Gastrocnemius medialis (tissue), 4 donors: ENCODE measurements at regions not wholly inside any gene's neighbourhood (a gene's known extent, or its start where the extent isn't known, plus 50 kb on each side); places are given as distances from the start of the nearest gene placed in this dataset.
"Not testable (repeated sequence)": the region's sequence is repeated elsewhere in the genome, so short reads cannot be mapped to it uniquely, and the experiment has no call there.

Experiments
- ATAC-seq, 2 donors: fragments of 150-250 bp; one replicate each; pipeline ENCODE4 v1.9.1; 2016
- DNase-seq, 2 donors: peaks; one replicate each; pipeline ENCODE4 v3.0.0-alpha.2; 2019
- H3K27ac ChIP-seq, 4 donors: fragments of 200-600 bp; sonication (generic); 1 replicate in 1 of 4; 2 replicates in 3 of 4; pipeline ENCODE4 v1.5.1; 2016 to 2018; ENCODE audit warnings: mild to moderate bottlenecking in 2 of 4, moderate library complexity in 1 of 4
- H3K27me3 ChIP-seq, 3 donors: fragments of 200-600 bp; sonication (generic) in 2 of 3; 1 replicate in 1 of 3; 2 replicates in 2 of 3; pipeline versions ENCODE4 v1.5.1 to v1.6.0; 2016 to 2019; ENCODE audit warnings: mild to moderate bottlenecking in 1 of 3, moderate library complexity in 1 of 3
- H3K36me3 ChIP-seq, 2 donors: fragments of 200-600 bp; sonication (generic) in 1 of 2; one replicate each; pipeline ENCODE4 v1.5.1; 2017 to 2018
- H3K4me1 ChIP-seq, 2 donors: fragments of 200-600 bp; sonication (generic) in 1 of 2; one replicate each; pipeline ENCODE4 v1.5.1; 2016 to 2017; ENCODE audit warnings: mild to moderate bottlenecking in 2 of 2
- H3K4me3 ChIP-seq, 4 donors: fragments of 200-600 bp; sonication (generic) in 3 of 4; 1 replicate in 1 of 4; 2 replicates in 3 of 4; pipeline ENCODE4 v1.5.1; 2016 to 2019; ENCODE audit warnings: mild to moderate bottlenecking in 2 of 4
- H3K9me3 ChIP-seq, 3 donors: fragments of 200-600 bp; sonication (generic) in 2 of 3; 1 replicate in 1 of 3; 2 replicates in 2 of 3; pipeline ENCODE4 v1.5.1; 2016 to 2019
- POLR2A ChIP-seq, 2 donors: fragments of 450-650 bp; IDR thresholded peaks; one replicate each; pipeline ENCODE4 v1.6.1; 2017; ENCODE audit warnings: antibody characterized with exemption in 2 of 2, mild to moderate bottlenecking in 2 of 2, moderate library complexity in 2 of 2
- in situ Hi-C, 4 donors: fragments of 200-750 bp; cut with MboI; loops; one replicate each; pipeline versions ENCODE4 v1.15.0 to v1.8.0; 2017; ENCODE audit warnings: low sequenced_read_pairs in 4 of 4
- intact Hi-C: fragments of 100-400 bp; cut with DNase I; formaldehyde crosslinking; loops from one replicate; pipeline ENCODE4 v1.15.1; 2023; ENCODE audit warnings: low total_unique reads
- TF ChIP-seq, protein P1 (sequence below), 5 experiments: fragments of 450-650 bp in 3 of 5; fragments of 200-600 bp in 2 of 5; sonication (generic) in 2 of 5; IDR thresholded peaks in 4 of 5; conservative IDR thresholded peaks in 1 of 5; 1 replicate in 4 of 5; 2 replicates in 1 of 5; pipeline ENCODE4 v1.5.1; 2016 to 2019; ENCODE audit warnings: antibody characterized with exemption in 5 of 5, mild to moderate bottlenecking in 3 of 5, moderate library complexity in 3 of 5

DNA sequence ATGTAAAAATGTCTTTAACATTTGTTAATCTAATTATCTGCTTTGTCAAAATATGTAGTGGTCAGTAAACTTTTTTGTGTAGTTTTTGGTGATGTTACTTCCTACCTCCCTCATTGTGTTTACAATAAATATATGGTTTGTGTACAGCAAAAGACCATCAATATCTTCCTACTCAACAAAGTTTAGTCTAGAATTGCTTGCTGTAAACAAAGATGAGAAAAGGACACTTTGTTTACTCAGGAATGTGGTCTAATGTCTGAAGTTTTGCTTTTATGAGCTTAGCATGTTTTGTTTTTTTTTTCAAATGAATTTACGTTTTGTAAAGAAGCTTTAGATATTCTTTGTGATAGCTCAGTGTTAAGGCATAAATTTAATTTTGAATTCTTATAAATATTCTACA lies 563.5 kb upstream of the SPRY2 start:
- TF ChIP-seq, protein P1, sequence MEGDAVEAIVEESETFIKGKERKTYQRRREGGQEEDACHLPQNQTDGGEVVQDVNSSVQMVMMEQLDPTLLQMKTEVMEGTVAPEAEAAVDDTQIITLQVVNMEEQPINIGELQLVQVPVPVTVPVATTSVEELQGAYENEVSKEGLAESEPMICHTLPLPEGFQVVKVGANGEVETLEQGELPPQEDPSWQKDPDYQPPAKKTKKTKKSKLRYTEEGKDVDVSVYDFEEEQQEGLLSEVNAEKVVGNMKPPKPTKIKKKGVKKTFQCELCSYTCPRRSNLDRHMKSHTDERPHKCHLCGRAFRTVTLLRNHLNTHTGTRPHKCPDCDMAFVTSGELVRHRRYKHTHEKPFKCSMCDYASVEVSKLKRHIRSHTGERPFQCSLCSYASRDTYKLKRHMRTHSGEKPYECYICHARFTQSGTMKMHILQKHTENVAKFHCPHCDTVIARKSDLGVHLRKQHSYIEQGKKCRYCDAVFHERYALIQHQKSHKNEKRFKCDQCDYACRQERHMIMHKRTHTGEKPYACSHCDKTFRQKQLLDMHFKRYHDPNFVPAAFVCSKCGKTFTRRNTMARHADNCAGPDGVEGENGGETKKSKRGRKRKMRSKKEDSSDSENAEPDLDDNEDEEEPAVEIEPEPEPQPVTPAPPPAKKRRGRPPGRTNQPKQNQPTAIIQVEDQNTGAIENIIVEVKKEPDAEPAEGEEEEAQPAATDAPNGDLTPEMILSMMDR (IDR thresholded peaks at IDR 0.05 in 4 of 5, conservative IDR thresholded peaks at IDR 0.05 in 1 of 5), result no peak
- in situ Hi-C loops, result no loop called here
- intact Hi-C loops, result no loop called here
- DNase-seq, result no peak
- Histone ChIP-seq H3K4me3 (no peak overlapping the region), H3K27me3 (no peaks in the 10 kb centered on the region), H3K36me3 (no peaks in the 10 kb centered on the region), H3K4me1 (no peaks in the 10 kb centered on the region), H3K9me3 (no peaks in the 10 kb centered on the region), H3K27ac (no peak overlapping the region)
- no peak for ATAC-seq

GRCh38 chr13:80903911-80904310 lies 563.0 kb upstream of the SPRY2 start:
- Histone ChIP-seq H3K36me3 (no peaks in the 10 kb centered on the region), H3K27me3 (no peaks in the 10 kb centered on the region), H3K27ac (no peak overlapping the region), H3K4me1 (no peaks in the 10 kb centered on the region), H3K4me3 (no peak overlapping the region), H3K9me3 (no peaks in the 10 kb centered on the region)
- intact Hi-C loops, result no loop called here
- TF ChIP-seq POLR2A (IDR thresholded peaks at IDR 0.05), result no peak
- TF ChIP-seq, protein P1 (IDR thresholded peaks at IDR 0.05 in 4 of 5, conservative IDR thresholded peaks at IDR 0.05 in 1 of 5), result no peak
- in situ Hi-C loops, result no loop called here
- no peak for DNase-seq
- no peak for ATAC-seq

- Histone ChIP-seq H3K36me3 (no peaks in the 10 kb centered on the region), H3K4me3 (no peak overlapping the region), H3K9me3 (no peaks in the 10 kb centered on the region), H3K27me3 (no peaks in the 10 kb centered on the region), H3K27ac (peak overlapping the region; percentile 22 to 55 (median 41)), H3K4me1 (no peaks in the 10 kb centered on the region)
- in situ Hi-C loops (no loop called here), intact Hi-C loops (no loop called here)
- ATAC-seq (peak in 1 of 2 donors; percentile 33), DNase-seq (no peak)
- TF ChIP-seq, protein P1 (IDR thresholded peaks at IDR 0.05 in 4 of 5, conservative IDR thresholded peaks at IDR 0.05 in 1 of 5), result no peak
- TF ChIP-seq POLR2A (IDR thresholded peaks at IDR 0.05), result no peak
Measured at GRCh38 chr13:80901530-80901929, 560.6 kb upstream of the SPRY2 start.

DNA sequence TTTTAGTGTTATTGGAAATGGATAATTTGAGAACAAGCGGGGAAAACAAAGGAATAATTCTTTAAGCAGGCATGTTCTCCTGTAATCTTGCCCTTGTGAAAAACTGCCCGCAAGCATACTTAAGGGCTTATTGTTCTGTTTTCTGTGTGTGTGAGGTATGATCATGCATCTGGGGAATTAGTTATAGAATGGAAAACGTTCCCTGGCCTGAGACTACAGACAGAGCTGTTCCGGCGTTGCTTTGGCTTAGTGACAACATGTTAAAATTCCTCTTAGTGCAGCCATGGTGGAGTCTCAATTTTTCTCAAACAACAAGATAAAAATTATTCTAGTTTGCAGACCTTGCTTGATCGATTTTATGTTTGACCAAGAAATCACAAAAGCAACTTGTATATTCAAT lies 560.2 kb upstream of the SPRY2 start:
- Histone ChIP-seq H3K36me3 (no peaks in the 10 kb centered on the region), H3K9me3 (no peaks in the 10 kb centered on the region), H3K4me1 (no peaks in the 10 kb centered on the region), H3K27me3 (no peaks in the 10 kb centered on the region), H3K27ac (peak overlapping the region; percentile 22 to 55 (median 53)), H3K4me3 (no peak overlapping the region)
- DNase-seq (no peak), ATAC-seq (peak in 1 of 2 donors; percentile 74)
- in situ Hi-C loops (no loop called here), intact Hi-C loops (no loop called here)
- no peak for TF ChIP-seq POLR2A (IDR thresholded peaks at IDR 0.05)
- TF ChIP-seq, protein P1 (IDR thresholded peaks at IDR 0.05 in 4 of 5, conservative IDR thresholded peaks at IDR 0.05 in 1 of 5), result no peak

GRCh38 chr13:80900561-80900960 lies 559.6 kb upstream of the SPRY2 start:
- no peaks in the 10 kb centered on the region for H3K9me3 ChIP-seq
- ATAC-seq, result peak in 1 of 2 donors; percentile 56
- peak in 1 of 2 donors; percentile 22 for DNase-seq
- no peaks in the 10 kb centered on the region for H3K36me3 ChIP-seq
- peak overlapping the region; percentile 22 to 55 (median 53) for H3K27ac ChIP-seq
- no peaks in the 10 kb centered on the region for H3K27me3 ChIP-seq
- no peaks in the 10 kb centered on the region for H3K4me1 ChIP-seq
- TF ChIP-seq, protein P1 (IDR thresholded peaks at IDR 0.05 in 4 of 5, conservative IDR thresholded peaks at IDR 0.05 in 1 of 5), result no peak
- no peak for TF ChIP-seq POLR2A (IDR thresholded peaks at IDR 0.05)
- intact Hi-C loops, result no loop called here
- no peak overlapping the region for H3K4me3 ChIP-seq
- in situ Hi-C loops, result no loop called here

DNA sequence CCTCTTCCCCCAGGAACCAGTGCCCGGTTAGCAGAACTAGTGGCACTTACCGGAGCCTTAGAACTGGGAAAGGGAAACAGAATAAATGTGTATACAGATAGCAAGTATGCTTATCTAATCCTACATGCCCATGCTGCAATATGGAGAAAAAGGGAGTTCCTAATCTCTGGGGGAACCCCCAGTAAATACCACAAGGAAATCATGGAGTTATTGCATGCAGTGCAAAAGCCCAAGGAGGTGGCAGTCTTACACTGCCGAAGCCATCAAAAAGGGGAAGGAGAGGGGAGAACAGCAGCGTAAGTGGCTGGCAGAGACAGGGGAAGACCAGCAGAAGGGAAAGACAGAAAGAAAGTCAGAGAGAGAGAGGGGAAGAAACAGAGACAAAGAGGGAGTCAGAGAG lies 556.7 kb upstream of the SPRY2 start:
- H3K4me3 ChIP-seq, H3K27me3 ChIP-seq, H3K27ac ChIP-seq, H3K9me3 ChIP-seq, in situ Hi-C loops, H3K4me1 ChIP-seq, intact Hi-C loops, DNase-seq, H3K36me3 ChIP-seq, ATAC-seq: not testable (repeated sequence)
